GM12865 (cell line): ENCODE measurements at regions not wholly inside any gene's neighbourhood (a gene's known extent, or its start where the extent isn't known, plus 50 kb on each side); places are given as distances from the start of the nearest gene placed in this dataset.

Experiments used
- DNase-seq: peaks from one replicate; pipeline ENCODE4 v3.0.0; 2010; ENCODE audit warnings: low read depth
- H3K4me3 ChIP-seq: 2 replicates; pipeline ENCODE4 v1.5.1; 2011; ENCODE audit warnings: mild to moderate bottlenecking, low read depth, low read length, control low read depth
- CTCF ChIP-seq: IDR thresholded peaks from 2 replicates; pipeline ENCODE4 v1.5.1; 2011; ENCODE audit warnings: low read length, control low read depth, low read depth, inconsistent platforms; ENCODE audit not compliant: insufficient read depth; ENCODE audit errors: missing control alignments

GRCh38 chr6:154653853-154654252 is 79.4 kb upstream of the SCAF8 start:
- no peak overlapping the region for H3K4me3 ChIP-seq
- no peak for TF ChIP-seq CTCF
- DNase-seq, result no peak

DNA sequence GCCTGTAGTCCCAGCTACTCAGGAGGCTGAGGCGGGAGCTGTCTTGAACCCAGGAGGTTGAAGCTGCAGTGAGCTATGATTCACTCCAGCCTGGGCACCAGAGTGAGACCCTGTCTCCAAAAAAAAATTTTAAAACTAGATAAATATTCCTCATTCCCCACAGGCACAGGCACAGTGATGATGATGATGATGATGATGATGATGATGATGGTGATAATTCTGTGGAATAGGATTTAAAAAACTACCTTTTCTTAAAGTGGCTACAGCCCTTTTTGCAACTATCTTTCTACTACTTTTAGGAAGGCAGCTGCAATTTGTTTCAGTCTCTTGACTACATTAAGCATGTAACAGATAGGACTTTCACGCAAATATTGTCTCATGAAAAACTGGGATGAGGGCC is 76.6 kb upstream of the SCAF8 start:
- no peak for TF ChIP-seq CTCF
- H3K4me3 ChIP-seq, result no peak overlapping the region
- DNase-seq, result no peak

DNA sequence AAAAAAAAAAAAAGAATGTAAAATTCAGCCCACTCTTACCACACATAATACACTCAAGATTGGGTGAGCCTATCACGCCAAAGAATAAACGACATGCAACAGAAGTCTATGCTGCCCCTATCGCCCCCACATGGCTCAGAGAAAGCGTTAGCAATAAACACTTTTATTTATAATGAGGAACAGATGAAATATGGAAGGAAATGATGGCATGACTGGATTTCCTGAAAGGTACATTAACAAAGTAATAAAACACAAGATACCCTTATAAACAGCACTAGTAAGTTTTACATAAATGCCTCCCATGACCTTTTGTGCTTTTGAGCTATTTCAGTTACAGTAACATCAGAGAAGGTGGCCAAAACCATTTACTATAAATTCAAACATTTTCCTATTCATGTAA is 71.4 kb upstream of the SCAF8 start:
- H3K4me3 ChIP-seq, result no peak overlapping the region
- DNase-seq, result no peak
- no peak for TF ChIP-seq CTCF

DNA sequence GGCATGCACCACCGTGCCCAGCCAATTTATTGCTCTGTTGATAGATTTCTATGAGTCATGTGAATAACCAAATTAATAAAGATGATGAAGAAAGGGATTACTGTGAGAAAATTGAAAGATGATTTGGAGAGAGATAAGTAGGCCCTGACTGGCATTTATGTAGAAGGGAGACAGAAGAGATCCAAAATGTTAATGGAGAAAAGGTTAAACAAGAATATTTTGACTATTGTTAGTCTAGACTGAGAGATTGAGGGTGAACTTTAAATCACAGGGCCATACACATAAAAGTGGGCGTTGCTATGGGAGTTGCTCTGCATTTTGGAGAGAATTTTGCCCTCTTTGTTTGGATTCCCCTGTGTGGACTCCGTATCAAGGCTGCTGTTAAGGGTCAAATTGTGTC is 68.9 kb upstream of the SCAF8 start:
- no peak for DNase-seq
- no peak overlapping the region for H3K4me3 ChIP-seq
- no peak for TF ChIP-seq CTCF

- no peak overlapping the region for H3K4me3 ChIP-seq
- DNase-seq, result no peak
- TF ChIP-seq CTCF, result no peak
Observed at GRCh38 chr6:154668156-154668555, 65.1 kb upstream of the SCAF8 start.

DNA sequence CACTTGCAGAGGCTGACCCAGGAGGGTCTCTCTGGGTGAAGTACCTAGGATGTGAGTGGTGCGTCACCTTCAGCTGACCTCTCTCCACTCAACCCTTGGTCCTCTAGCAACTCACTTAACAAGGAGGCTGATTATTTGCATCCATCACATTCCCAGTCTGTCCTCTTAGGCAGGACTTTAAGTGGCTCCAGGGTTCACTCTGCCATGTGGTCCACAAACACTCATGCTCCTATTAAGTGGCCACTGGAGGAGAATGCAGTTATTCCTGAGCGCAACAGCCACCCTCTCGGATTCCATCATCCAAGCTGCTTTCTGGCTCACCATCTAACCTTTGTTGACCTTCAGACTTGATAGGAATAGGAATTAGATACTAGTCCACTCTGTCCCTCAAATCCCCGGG is 61.1 kb upstream of the SCAF8 start:
- no peak overlapping the region for H3K4me3 ChIP-seq
- no peak for TF ChIP-seq CTCF
- no peak for DNase-seq

DNA sequence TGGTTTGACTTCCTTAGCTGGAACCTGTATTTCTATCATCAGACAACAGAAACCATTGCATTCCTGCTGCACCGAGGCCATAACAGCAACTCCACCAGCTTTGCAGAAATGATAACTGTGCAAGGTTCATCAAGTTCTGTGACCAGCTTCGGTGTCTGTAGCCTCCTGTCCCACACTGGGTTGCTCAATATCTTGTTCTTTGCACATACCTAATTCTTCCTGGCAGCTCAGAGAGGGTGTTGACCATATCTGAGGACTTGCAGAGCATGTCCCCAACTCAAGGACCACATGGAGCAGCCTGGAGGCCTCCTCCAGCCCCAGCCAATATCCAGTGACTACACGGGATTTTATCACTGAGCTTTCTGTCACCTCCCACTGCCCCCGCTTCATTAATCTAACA is 59.3 kb upstream of the SCAF8 start:
- no peak for TF ChIP-seq CTCF
- no peak overlapping the region for H3K4me3 ChIP-seq
- DNase-seq, result no peak
